AG04450 (cell line): ENCODE measurements at regions not wholly inside any gene's neighbourhood (a gene's known extent, or its start where the extent isn't known, plus 50 kb on each side); places are given as distances from the start of the nearest gene placed in this dataset.

Source experiments
- CTCF ChIA-PET: fragments of 300-600, 350-600 bp; formaldehyde crosslinking; extraction: SDS; loops from one replicate; lab custom pipeline; 2022; ENCODE audit warnings: antibody characterized with exemption, inconsistent platforms; lab: Charles Lee
- POLR2A ChIA-PET: fragments of 350-600 bp; formaldehyde crosslinking; extraction: SDS; loops from one replicate; lab custom pipeline; 2021; ENCODE audit warnings: antibody characterized with exemption, inconsistent platforms; lab: Yijun Ruan, JAX
- DNase-seq: peaks from one replicate; pipeline ENCODE4 v3.0.0-alpha.2; 2011; ENCODE audit warnings: low read depth, low spot score
- H3K27ac ChIP-seq: one replicate; pipeline ENCODE4 v1.5.1; 2012; ENCODE audit warnings: low read depth, low read length, control low read depth
- H3K27me3 ChIP-seq: one replicate; pipeline ENCODE4 v1.6.0; 2012; ENCODE audit warnings: low read length; ENCODE audit not compliant: control insufficient read depth, insufficient read depth
- H3K4me3 ChIP-seq: 2 replicates; pipeline ENCODE4 v1.5.1; 2011; ENCODE audit warnings: mild to moderate bottlenecking, low read depth, low read length, control low read depth
- H3K9me3 ChIP-seq: 2 replicates; pipeline ENCODE4 v1.5.1; 2012; ENCODE audit warnings: low read length; ENCODE audit not compliant: control insufficient read depth, insufficient read depth
- TF ChIP-seq, protein P1 (sequence below): IDR thresholded peaks from 2 replicates; pipeline ENCODE4 v1.5.1; 2011; ENCODE audit warnings: low read depth, low read length, control low read depth, inconsistent platforms

GRCh38 chr18:61989138-61989537 lies 96.3 kb upstream of the RNF152 start:
- H3K27ac ChIP-seq: no peak overlapping the region
- H3K27me3 ChIP-seq: no peaks in the 10 kb centered on the region
- H3K9me3 ChIP-seq: no peaks in the 10 kb centered on the region
- no peak overlapping the region for H3K4me3 ChIP-seq
- TF ChIP-seq, protein P1, sequence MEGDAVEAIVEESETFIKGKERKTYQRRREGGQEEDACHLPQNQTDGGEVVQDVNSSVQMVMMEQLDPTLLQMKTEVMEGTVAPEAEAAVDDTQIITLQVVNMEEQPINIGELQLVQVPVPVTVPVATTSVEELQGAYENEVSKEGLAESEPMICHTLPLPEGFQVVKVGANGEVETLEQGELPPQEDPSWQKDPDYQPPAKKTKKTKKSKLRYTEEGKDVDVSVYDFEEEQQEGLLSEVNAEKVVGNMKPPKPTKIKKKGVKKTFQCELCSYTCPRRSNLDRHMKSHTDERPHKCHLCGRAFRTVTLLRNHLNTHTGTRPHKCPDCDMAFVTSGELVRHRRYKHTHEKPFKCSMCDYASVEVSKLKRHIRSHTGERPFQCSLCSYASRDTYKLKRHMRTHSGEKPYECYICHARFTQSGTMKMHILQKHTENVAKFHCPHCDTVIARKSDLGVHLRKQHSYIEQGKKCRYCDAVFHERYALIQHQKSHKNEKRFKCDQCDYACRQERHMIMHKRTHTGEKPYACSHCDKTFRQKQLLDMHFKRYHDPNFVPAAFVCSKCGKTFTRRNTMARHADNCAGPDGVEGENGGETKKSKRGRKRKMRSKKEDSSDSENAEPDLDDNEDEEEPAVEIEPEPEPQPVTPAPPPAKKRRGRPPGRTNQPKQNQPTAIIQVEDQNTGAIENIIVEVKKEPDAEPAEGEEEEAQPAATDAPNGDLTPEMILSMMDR: no peak
- CTCF ChIA-PET: interaction anchor here (0.9 kb wide), 1 partner anchor 88 kb away, joined by 3 read pairs; no protein-coding TSS in a partner anchor
- no peak for DNase-seq
- POLR2A ChIA-PET: no interaction called here

DNA sequence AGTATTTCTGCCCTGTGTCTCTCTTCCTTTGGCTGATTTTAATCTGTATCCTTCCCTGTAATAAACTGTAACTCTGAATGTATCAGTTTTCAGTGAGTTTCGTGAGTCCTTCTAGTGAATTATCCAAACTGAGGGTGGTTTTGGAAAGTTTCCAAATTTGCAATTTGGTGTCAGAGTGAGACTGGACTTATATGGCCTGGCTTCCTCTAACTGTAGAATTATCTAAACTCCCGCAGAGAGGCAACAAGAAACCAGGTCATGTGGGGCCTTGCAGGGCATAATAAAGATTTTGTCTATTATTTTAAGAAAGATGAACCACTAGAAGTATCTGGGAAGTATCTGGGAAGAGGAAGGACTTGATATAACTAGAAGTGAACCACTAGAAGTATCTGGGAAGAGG lies 95.3 kb upstream of the RNF152 start:
- no peaks in the 10 kb centered on the region for H3K9me3 ChIP-seq
- ChIA-PET CTCF (no interaction called here), POLR2A (no interaction called here)
- TF ChIP-seq, protein P1: no peak
- DNase-seq: no peak
- H3K4me3 ChIP-seq: no peak overlapping the region
- H3K27me3 ChIP-seq: no peaks in the 10 kb centered on the region
- H3K27ac ChIP-seq: no peak overlapping the region

- no peaks in the 10 kb centered on the region for H3K27me3 ChIP-seq
- H3K27ac ChIP-seq: no peak overlapping the region
- H3K4me3 ChIP-seq: no peak overlapping the region
- ChIA-PET CTCF (no interaction called here), POLR2A (no interaction called here)
- H3K9me3 ChIP-seq: no peaks in the 10 kb centered on the region
- DNase-seq: no peak
- TF ChIP-seq, protein P1: no peak
These were observed 92.9 kb upstream of the RNF152 start for GRCh38 chr18:61985681-61986080.

GRCh38 chr18:61984349-61984748 lies 91.5 kb upstream of the RNF152 start:
- CTCF ChIA-PET: interaction anchor here (1.2 kb wide), 1 partner anchor 403 kb away, joined by 5 read pairs; no protein-coding TSS in a partner anchor
- Histone ChIP-seq H3K27ac (no peak overlapping the region), H3K9me3 (no peaks in the 10 kb centered on the region), H3K4me3 (no peak overlapping the region), H3K27me3 (no peaks in the 10 kb centered on the region)
- TF ChIP-seq, protein P1: no peak
- DNase-seq: no peak
- POLR2A ChIA-PET: no interaction called here

DNA sequence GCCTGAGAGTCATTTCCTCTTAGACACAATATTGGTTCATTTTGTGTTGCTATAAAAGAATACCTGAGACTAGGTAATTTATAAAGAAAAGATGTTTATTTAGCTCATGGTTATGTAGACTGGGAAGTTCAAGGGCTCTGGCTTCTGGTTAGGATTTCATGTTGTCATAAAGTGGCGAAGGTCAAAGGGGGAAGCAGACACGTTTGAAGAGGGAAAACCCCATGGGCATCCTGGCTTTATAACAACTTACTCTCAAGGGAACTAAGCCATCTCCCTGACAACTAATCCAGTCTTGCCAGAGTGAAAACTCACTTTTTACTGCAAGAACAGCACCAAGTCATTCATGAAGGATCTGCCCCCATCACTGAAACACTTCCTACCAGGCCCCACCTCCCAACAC lies 89.7 kb upstream of the RNF152 start:
- POLR2A ChIA-PET: no interaction called here
- Histone ChIP-seq H3K27ac (no peak overlapping the region), H3K9me3 (no peaks in the 10 kb centered on the region), H3K27me3 (no peaks in the 10 kb centered on the region), H3K4me3 (no peak overlapping the region)
- TF ChIP-seq, protein P1: no peak
- no peak for DNase-seq
- CTCF ChIA-PET: no interaction called here
